Gastroesophageal sphincter (tissue), 3 donors: ENCODE measurements at regions not wholly inside any gene's neighbourhood (a gene's known extent, or its start where the extent isn't known, plus 50 kb on each side); places are given as distances from the start of the nearest gene placed in this dataset.

Experiments used
- EP300 ChIP-seq: sonication (generic); formaldehyde crosslinking; IDR thresholded peaks from one replicate; pipeline ENCODE4 v1.6.1; 2017; ENCODE audit warnings: antibody characterized with exemption, mild to moderate bottlenecking
- POLR2A ChIP-seq, 2 donors: fragments of 450-650 bp; IDR thresholded peaks; one replicate each; pipeline ENCODE4 v1.6.1; 2017; ENCODE audit warnings: antibody characterized with exemption in 2 of 2, mild to moderate bottlenecking in 2 of 2, moderate library complexity in 1 of 2
- TF ChIP-seq, protein P1 (sequence below), 4 experiments: fragments of 200-600 bp in 2 of 4; fragments of 450-650 bp in 2 of 4; sonication (generic) in 1 of 4; IDR thresholded peaks; one replicate each; pipeline ENCODE4 v1.5.1; 2017 to 2019; ENCODE audit warnings: antibody characterized with exemption in 4 of 4, mild to moderate bottlenecking in 2 of 4, moderate library complexity in 2 of 4

DNA sequence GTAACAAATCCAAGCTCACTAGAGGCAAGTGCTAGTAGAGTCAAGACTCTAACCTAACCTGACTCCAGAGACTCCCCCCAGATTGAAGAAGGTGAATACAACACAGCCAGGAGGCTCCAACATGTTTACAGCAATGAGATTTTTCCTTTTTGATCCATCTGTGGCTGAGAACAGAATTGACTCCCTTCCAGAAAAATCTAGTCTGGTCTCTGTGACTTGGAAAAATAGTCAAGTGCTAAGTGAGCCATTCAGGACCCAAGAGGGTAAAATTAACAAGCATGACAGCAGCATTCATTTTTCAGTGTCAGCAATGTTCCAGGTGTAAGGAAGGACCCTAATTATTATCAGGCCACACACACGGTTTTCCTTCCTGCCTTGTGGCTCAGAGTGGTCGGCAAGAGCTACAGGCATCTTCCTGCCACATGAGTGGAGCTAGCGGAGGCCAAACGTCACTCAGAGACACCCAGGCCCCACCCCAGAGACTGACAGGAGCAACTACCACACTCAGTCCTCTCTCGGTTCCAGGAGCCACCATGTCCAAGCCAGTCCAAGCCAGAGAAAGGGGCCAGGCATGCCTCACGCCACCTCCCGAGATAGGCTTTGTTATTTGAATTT is 395.1 kb downstream of the FOXO1 start:
- TF ChIP-seq, protein P1, sequence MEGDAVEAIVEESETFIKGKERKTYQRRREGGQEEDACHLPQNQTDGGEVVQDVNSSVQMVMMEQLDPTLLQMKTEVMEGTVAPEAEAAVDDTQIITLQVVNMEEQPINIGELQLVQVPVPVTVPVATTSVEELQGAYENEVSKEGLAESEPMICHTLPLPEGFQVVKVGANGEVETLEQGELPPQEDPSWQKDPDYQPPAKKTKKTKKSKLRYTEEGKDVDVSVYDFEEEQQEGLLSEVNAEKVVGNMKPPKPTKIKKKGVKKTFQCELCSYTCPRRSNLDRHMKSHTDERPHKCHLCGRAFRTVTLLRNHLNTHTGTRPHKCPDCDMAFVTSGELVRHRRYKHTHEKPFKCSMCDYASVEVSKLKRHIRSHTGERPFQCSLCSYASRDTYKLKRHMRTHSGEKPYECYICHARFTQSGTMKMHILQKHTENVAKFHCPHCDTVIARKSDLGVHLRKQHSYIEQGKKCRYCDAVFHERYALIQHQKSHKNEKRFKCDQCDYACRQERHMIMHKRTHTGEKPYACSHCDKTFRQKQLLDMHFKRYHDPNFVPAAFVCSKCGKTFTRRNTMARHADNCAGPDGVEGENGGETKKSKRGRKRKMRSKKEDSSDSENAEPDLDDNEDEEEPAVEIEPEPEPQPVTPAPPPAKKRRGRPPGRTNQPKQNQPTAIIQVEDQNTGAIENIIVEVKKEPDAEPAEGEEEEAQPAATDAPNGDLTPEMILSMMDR (IDR thresholded peaks at IDR 0.05) = no peak
- TF ChIP-seq POLR2A (IDR thresholded peaks at IDR 0.05) = no peak
- no peak for TF ChIP-seq EP300
